ENCODE measurements at regions not wholly inside any gene's neighbourhood (a gene's known extent, or its start where the extent isn't known, plus 50 kb on each side); places are given as distances from the start of the nearest gene placed in this dataset.

DNA sequence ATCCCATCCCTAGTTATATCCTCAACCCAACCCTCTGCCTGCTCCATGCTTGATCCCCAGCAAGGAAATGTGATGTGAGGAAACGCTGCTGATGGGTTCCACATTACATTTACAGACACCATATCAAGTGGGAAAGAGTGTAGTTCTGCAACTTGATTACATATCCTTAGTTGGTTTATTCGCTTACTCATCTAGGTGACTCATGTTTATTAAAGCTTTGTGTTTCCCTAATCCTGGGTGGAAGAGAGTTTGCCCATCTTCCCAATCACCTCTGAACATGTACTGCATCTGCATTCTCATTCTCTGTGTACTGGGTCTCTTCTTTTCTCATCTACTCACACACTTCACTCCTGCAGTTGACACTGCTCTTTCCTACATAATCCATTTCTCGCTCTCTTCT is 91.7 kb upstream of the PDZRN3 start:
- Histone ChIP-seq H3K36me3 (ENCODE audit: insufficient read depth, low read length) (no peaks in the 10 kb centered on the region), H3K27me3 (ENCODE audit: insufficient read depth, low read length) (no peaks in the 10 kb centered on the region)

DNA sequence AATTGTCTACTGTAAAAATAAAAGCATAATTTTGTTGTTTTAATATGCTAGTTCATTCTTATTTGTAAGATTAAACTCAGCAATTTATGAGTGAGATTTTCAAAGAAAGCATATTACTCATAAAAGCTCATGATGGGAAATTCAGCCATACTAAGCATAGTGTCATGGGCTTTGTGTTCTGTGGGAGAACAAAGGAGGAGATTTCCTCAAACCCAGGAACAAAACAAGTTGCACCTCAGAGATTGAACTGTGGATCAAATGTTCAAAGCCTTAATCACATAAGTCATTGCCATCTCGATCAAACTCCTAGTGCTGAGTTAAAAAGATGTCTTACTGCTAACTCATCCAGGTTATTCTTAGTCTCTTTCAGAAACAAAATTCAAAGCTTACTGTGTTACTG is 85.6 kb upstream of the PDZRN3 start:
- Histone ChIP-seq H3K27me3 (ENCODE audit: insufficient read depth, low read length) (no peaks in the 10 kb centered on the region), H3K4me1 (ENCODE audit: insufficient read depth, low read length, severe bottlenecking) (no peaks in the 10 kb centered on the region), H3K4me3 (ENCODE audit: low read depth, low read length, poor library complexity, severe bottlenecking) (no peak overlapping the region), H3K27ac (ENCODE audit: low read depth, low read length, poor library complexity, severe bottlenecking) (no peak overlapping the region), H3F3A (ENCODE audit: insufficient read depth, low read length) (no peaks in the 10 kb centered on the region), H2AFZ (ENCODE audit: low read length) (no peak overlapping the region), H3K9me2 (ENCODE audit: low read depth, low read length) (no peaks in the 10 kb centered on the region), H3K9ac (ENCODE audit: low read length) (no peak overlapping the region), H3K79me2 (ENCODE audit: insufficient read depth, low read length) (no peaks in the 10 kb centered on the region), H3K4me2 (ENCODE audit: low read length) (no peak overlapping the region), H3K36me3 (ENCODE audit: insufficient read depth, low read length) (no peaks in the 10 kb centered on the region), H3K9me3 (ENCODE audit: low read length) (no peaks in the 10 kb centered on the region), H4K20me1 (ENCODE audit: insufficient read depth, low read length) (no peaks in the 10 kb centered on the region)
- TF ChIP-seq, protein P1, sequence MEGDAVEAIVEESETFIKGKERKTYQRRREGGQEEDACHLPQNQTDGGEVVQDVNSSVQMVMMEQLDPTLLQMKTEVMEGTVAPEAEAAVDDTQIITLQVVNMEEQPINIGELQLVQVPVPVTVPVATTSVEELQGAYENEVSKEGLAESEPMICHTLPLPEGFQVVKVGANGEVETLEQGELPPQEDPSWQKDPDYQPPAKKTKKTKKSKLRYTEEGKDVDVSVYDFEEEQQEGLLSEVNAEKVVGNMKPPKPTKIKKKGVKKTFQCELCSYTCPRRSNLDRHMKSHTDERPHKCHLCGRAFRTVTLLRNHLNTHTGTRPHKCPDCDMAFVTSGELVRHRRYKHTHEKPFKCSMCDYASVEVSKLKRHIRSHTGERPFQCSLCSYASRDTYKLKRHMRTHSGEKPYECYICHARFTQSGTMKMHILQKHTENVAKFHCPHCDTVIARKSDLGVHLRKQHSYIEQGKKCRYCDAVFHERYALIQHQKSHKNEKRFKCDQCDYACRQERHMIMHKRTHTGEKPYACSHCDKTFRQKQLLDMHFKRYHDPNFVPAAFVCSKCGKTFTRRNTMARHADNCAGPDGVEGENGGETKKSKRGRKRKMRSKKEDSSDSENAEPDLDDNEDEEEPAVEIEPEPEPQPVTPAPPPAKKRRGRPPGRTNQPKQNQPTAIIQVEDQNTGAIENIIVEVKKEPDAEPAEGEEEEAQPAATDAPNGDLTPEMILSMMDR (IDR thresholded peaks at IDR 0.05; ENCODE audit: low read length) = no peak
- TF ChIP-seq EZH2 (IDR thresholded peaks at IDR 0.05; ENCODE audit: borderline replicate concordance, low read length) = no peak

More for the DNA sequence above, 91.7 kb upstream of the PDZRN3 start:
- Histone ChIP-seq H3F3A (ENCODE audit: insufficient read depth, low read length) (no peaks in the 10 kb centered on the region), H3K9ac (ENCODE audit: low read length) (no peak overlapping the region), H3K27ac (ENCODE audit: low read depth, low read length, poor library complexity, severe bottlenecking) (no peak overlapping the region), H3K4me2 (ENCODE audit: low read length) (no peak overlapping the region), H3K9me2 (ENCODE audit: low read depth, low read length) (no peaks in the 10 kb centered on the region), H2AFZ (ENCODE audit: low read length) (no peak overlapping the region), H3K79me2 (ENCODE audit: insufficient read depth, low read length) (no peaks in the 10 kb centered on the region), H3K4me3 (ENCODE audit: low read depth, low read length, poor library complexity, severe bottlenecking) (no peak overlapping the region), H3K4me1 (ENCODE audit: insufficient read depth, low read length, severe bottlenecking) (no peaks in the 10 kb centered on the region), H3K9me3 (ENCODE audit: low read length) (no peaks in the 10 kb centered on the region), H4K20me1 (ENCODE audit: insufficient read depth, low read length) (no peaks in the 10 kb centered on the region)
- TF ChIP-seq, protein P1 (IDR thresholded peaks at IDR 0.05; ENCODE audit: low read length) = no peak
- TF ChIP-seq EZH2 (IDR thresholded peaks at IDR 0.05; ENCODE audit: borderline replicate concordance, low read length) = no peak

DNA sequence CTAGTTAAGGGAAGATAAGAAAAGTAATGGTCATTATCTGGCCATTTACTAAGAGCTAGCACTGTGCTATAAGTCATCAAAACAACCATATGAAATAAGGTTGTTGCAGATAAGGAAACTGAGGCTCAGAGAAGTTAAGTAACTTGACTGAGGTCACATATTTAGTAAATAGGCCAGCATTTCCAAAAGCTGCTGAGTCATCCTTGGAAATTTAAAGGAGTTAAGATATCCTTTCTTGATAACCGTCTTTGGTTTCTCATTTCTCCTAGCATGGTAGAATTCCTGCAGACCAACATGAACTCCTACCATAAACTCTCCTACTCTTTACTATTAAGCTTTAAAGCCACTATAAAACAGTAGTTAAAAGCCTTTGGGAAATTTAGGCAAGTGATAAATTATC is 85.0 kb upstream of the PDZRN3 start:
- Histone ChIP-seq H3K4me3 (ENCODE audit: low read depth, low read length, poor library complexity, severe bottlenecking) (no peak overlapping the region), H3K79me2 (ENCODE audit: insufficient read depth, low read length) (no peaks in the 10 kb centered on the region), H3K4me2 (ENCODE audit: low read length) (no peak overlapping the region), H4K20me1 (ENCODE audit: insufficient read depth, low read length) (no peaks in the 10 kb centered on the region), H3K9ac (ENCODE audit: low read length) (no peak overlapping the region), H3K36me3 (ENCODE audit: insufficient read depth, low read length) (no peaks in the 10 kb centered on the region), H3K9me2 (ENCODE audit: low read depth, low read length) (no peaks in the 10 kb centered on the region), H3K27ac (ENCODE audit: low read depth, low read length, poor library complexity, severe bottlenecking) (no peak overlapping the region), H3K4me1 (ENCODE audit: insufficient read depth, low read length, severe bottlenecking) (no peaks in the 10 kb centered on the region), H2AFZ (ENCODE audit: low read length) (no peak overlapping the region), H3K9me3 (ENCODE audit: low read length) (no peaks in the 10 kb centered on the region), H3K27me3 (ENCODE audit: insufficient read depth, low read length) (no peaks in the 10 kb centered on the region), H3F3A (ENCODE audit: insufficient read depth, low read length) (no peaks in the 10 kb centered on the region)
- TF ChIP-seq EZH2 (IDR thresholded peaks at IDR 0.05; ENCODE audit: borderline replicate concordance, low read length) = no peak
- TF ChIP-seq, protein P1 (IDR thresholded peaks at IDR 0.05; ENCODE audit: low read length) = no peak
